Effector CD4-positive, alpha-beta T cell (primary cell): ENCODE measurements at regions not wholly inside any gene's neighbourhood (a gene's known extent, or its start where the extent isn't known, plus 50 kb on each side); places are given as distances from the start of the nearest gene placed in this dataset.

ENCODE experiments used
- DNase-seq: peaks from one replicate; pipeline ENCODE4 v3.0.0-alpha.2; 2020

GRCh38 chr10:88212069-88212468, 348.6 kb downstream of the PTEN start:
- no peak for DNase-seq

DNA sequence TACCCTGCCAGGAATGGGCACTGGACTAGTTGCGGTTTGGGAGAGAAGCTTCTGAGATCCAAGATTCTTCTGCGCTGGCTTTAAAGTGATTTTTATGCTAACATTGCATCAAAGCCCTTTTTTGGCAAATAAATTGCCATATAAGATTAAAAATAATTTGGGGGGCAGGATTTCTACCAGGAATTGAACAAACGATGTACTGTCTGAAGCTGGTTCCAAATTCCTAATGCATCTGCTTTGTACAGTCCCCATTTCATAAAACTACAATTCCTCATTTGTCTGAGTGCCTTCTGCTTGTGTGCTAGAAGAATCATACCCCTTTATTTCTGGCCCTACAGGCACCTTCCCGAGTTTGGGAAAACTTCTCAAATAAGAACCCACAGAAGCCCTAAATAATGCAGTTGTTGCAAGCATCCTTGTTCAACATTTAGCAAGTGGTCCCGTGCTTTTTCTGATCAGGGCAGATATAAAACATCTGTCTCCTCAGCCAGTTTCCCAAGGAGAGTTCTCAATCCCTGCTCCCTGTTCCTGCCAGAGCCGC, 349.7 kb downstream of the PTEN start:
- no peak for DNase-seq

GRCh38 chr10:88216976-88217375, 353.6 kb downstream of the PTEN start:
- DNase-seq: no peak

DNA sequence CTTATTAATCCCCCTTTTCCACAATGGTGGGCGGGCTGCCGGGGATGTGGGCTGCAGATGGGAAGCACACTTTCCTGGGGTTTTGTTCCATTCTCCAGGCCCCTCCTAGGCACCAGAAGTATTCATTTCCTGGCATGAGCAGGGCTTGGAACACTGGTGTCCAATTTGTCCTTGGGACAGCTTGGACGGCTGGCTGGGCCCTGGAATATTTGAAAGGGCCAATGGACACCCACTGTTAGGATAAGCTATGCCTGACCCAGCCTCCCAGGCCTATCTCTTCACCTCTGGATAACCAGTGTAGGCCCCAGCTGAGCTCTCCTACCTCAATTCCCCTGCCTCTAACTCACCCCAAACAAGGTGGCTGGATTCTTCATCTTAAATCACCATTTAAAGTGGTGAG, 354.9 kb downstream of the PTEN start:
- DNase-seq: no peak

DNA sequence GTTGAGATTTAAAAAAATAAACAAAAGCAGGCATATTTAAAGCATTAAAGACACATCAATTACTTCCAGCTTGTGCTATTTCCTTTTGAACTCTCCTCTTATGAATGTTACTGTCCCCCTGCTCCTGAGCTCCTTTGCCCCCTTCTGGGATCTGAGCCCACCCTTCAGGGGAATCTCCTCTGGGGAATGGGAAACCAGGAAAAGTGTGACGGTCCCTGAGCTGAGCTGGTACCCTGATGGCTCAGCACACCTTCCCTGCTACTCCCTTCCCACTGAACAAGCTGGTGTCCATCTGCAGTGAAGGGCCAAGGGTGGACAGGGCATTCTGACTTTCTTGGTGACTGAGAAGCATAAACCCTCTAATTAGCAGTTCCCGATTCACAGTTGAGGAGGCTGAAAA, 356.3 kb downstream of the PTEN start:
- no peak for DNase-seq

- DNase-seq: no peak
Measured at GRCh38 chr10:88221010-88221973, 357.9 kb downstream of the PTEN start.

GRCh38 chr10:88222881-88223280, 359.5 kb downstream of the PTEN start:
- no peak for DNase-seq
